IPS-NIHi11 (cell line): ENCODE measurements at regions not wholly inside any gene's neighbourhood (a gene's known extent, or its start where the extent isn't known, plus 50 kb on each side); places are given as distances from the start of the nearest gene placed in this dataset.

Source experiments
- DNase-seq: peaks from one replicate; pipeline ENCODE4 v3.0.0; 2012; ENCODE audit warnings: mixed read lengths, low spot score

- no peak for DNase-seq
Measured at GRCh38 chr13:99892866-99893504, 78.6 kb downstream of the ZIC5 start.

- peak; percentile 69 for DNase-seq
Measured at GRCh38 chr13:99892196-99892613, 79.4 kb downstream of the ZIC5 start.

- DNase-seq, result no peak
Measured at GRCh38 chr13:99886706-99887105, 84.9 kb downstream of the ZIC5 start.

- no peak for DNase-seq
Measured at GRCh38 chr13:99884913-99885312, 86.7 kb downstream of the ZIC5 start.

GRCh38 chr13:99883805-99884204 lies 87.8 kb downstream of the ZIC5 start:
- DNase-seq, result no peak

- no peak for DNase-seq
Measured at GRCh38 chr13:99878921-99879610, 92.5 kb downstream of the ZIC5 start.

- no peak for DNase-seq
Measured at GRCh38 chr13:99876651-99877050, 94.9 kb downstream of the ZIC5 start.

- DNase-seq, result no peak
Measured at GRCh38 chr13:99875391-99875790, 96.2 kb downstream of the ZIC5 start.

GRCh38 chr13:99873832-99874430 lies 97.6 kb downstream of the ZIC5 start:
- no peak for DNase-seq

- no peak for DNase-seq
Measured at GRCh38 chr13:99873141-99873540, 98.4 kb downstream of the ZIC5 start.

GRCh38 chr13:99871249-99871898 lies 100.2 kb downstream of the ZIC5 start:
- DNase-seq, result no peak

GRCh38 chr13:99870541-99870940 lies 101.0 kb downstream of the ZIC5 start:
- no peak for DNase-seq

- DNase-seq, result no peak
Measured at GRCh38 chr13:99869830-99870229, 101.7 kb downstream of the ZIC5 start.

- DNase-seq, result no peak
Measured at GRCh38 chr13:99868767-99869166, 102.8 kb downstream of the ZIC5 start.

- no peak for DNase-seq
Measured at GRCh38 chr13:99867535-99868257, 103.9 kb downstream of the ZIC5 start.

- no peak for DNase-seq
Measured at GRCh38 chr13:99866781-99867180, 104.8 kb downstream of the ZIC5 start.

- DNase-seq, result no peak
Measured at GRCh38 chr13:99865420-99865930, 106.1 kb downstream of the ZIC5 start.

- no peak for DNase-seq
Measured at GRCh38 chr13:99864627-99864990, 107.0 kb downstream of the ZIC5 start.

GRCh38 chr13:99863789-99864626 lies 107.6 kb downstream of the ZIC5 start:
- no peak for DNase-seq

GRCh38 chr13:99862244-99862643 lies 109.3 kb downstream of the ZIC5 start:
- DNase-seq, result no peak

GRCh38 chr13:99861771-99862170 lies 109.8 kb downstream of the ZIC5 start:
- no peak for DNase-seq
